ENCODE measurements at regions not wholly inside any gene's neighbourhood (a gene's known extent, or its start where the extent isn't known, plus 50 kb on each side); places are given as distances from the start of the nearest gene placed in this dataset.
A peak's percentile ranks its signal among the peaks of the same experiment; 100 is the strongest.
"Not testable (repeated sequence)": the region's sequence is repeated elsewhere in the genome, so short reads cannot be mapped to it uniquely, and the experiment has no call there.

DNA sequence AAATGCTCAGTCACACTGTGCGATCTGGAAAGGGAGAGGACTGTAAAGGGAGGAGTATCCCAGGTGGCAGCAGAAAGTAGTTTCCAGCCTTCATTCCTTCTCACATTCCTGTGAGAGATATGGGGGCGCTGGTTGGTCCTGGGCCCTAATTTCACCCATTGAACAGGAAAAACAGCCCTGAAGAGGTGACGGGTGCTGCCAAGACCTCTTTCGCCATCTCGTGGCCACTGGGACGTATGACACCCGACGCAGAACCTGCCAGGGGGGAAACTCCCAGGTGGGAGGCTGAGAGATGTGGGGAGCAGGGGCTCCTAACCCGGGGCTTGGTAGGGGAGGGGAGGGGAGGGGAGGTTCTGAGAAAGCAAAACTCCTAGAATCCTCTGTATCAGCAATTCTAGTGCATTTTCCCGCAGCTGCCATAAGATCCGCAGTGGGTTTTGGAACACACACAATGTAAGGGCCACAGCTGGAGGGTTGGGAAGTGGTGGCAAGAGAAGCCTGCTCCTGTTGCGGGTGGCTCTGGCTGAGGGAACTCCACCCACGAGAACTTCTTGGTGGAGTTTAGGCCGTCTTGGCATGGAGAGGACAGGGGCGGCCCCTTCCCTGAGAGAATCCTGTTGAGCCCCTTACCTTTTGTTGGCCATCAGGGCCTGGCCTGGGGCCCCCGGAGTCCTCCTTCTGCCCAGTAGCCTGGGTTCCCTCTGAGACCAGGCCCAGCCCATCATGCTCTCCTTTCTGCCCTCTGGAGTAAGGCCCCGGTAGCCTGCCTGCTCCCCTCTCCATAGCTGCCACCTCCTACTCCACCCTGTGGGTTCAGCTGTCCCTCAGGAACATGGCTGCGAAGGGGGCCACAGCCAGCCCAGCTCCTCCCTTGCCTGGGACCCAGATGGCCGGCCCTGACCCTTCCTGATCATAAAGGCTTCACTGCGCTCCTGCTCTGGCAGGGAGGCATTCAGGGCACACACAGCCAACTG lies 134.1 kb downstream of the OR13H1 start:
- H3K4me1 ChIP-seq (ENCODE audit: control insufficient read depth in 1 of 2, insufficient read depth in 2 of 2, low read depth in 1 of 2, low read length in 1 of 2) = no peaks in the 10 kb centered on the region; a peak in 1 of 4 replicates
- no peak overlapping the region for H2AFZ ChIP-seq (ENCODE audit: low read depth)
- no peak overlapping the region for H3K4me2 ChIP-seq
- CTCF ChIA-PET = interaction anchor here (0.7 to 2.2 kb wide), 11 partner anchors 25 to 713 kb away, joined by 3 to 21 read pairs (median 4); no protein-coding TSS in a partner anchor
- H3K27ac ChIP-seq (ENCODE audit: low read depth in 2 of 2, low read length in 1 of 2) = no peak overlapping the region
- H3K36me3 ChIP-seq (replicated peaks in 1 of 2; ENCODE audit: control insufficient read depth in 1 of 2, insufficient read depth in 2 of 2, low read length in 1 of 2) = no peaks in the 10 kb centered on the region
- TF ChIP-seq SMC3 (IDR thresholded peaks at IDR 0.05; ENCODE audit: low read depth, low read length) = peak; percentile 67
- no peak for TF ChIP-seq NFIC (IDR thresholded peaks at IDR 0.05; ENCODE audit: borderline replicate concordance)
- TF ChIP-seq, protein P1, sequence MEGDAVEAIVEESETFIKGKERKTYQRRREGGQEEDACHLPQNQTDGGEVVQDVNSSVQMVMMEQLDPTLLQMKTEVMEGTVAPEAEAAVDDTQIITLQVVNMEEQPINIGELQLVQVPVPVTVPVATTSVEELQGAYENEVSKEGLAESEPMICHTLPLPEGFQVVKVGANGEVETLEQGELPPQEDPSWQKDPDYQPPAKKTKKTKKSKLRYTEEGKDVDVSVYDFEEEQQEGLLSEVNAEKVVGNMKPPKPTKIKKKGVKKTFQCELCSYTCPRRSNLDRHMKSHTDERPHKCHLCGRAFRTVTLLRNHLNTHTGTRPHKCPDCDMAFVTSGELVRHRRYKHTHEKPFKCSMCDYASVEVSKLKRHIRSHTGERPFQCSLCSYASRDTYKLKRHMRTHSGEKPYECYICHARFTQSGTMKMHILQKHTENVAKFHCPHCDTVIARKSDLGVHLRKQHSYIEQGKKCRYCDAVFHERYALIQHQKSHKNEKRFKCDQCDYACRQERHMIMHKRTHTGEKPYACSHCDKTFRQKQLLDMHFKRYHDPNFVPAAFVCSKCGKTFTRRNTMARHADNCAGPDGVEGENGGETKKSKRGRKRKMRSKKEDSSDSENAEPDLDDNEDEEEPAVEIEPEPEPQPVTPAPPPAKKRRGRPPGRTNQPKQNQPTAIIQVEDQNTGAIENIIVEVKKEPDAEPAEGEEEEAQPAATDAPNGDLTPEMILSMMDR (IDR thresholded peaks at IDR 0.05) = peak; percentile 78
- TF ChIP-seq RAD21 (IDR thresholded peaks at IDR 0.05; ENCODE audit: low read length) = peak; percentile 76
- no peak overlapping the region for H3K4me3 ChIP-seq (ENCODE audit: low read depth in 2 of 2, low read length in 1 of 2)
- POLR2A ChIA-PET = no interaction called here
- no peaks in the 10 kb centered on the region for H4K20me1 ChIP-seq (ENCODE audit: insufficient read depth)
- H3K27me3 ChIP-seq (ENCODE audit: insufficient read depth) = peaks cover 4% of the 10 kb centered on the region; the same call in 1 of the 2 replicates
- no peaks in the 10 kb centered on the region for H3K9me3 ChIP-seq
- H3K79me2 ChIP-seq (ENCODE audit: insufficient read depth) = no peaks in the 10 kb centered on the region
- WGBS (ENCODE audit: low lambda C conversion rate) = 22% methylated on average over 14 of the region's 20 CpGs
- H3K9me2 ChIP-seq = no peaks in the 10 kb centered on the region
- H3F3A ChIP-seq (replicated peaks; ENCODE audit: insufficient read depth) = peaks cover 4% of the 10 kb centered on the region
- peak; percentile 74 for DNase-seq
- H3K9ac ChIP-seq = no peak overlapping the region

DNA sequence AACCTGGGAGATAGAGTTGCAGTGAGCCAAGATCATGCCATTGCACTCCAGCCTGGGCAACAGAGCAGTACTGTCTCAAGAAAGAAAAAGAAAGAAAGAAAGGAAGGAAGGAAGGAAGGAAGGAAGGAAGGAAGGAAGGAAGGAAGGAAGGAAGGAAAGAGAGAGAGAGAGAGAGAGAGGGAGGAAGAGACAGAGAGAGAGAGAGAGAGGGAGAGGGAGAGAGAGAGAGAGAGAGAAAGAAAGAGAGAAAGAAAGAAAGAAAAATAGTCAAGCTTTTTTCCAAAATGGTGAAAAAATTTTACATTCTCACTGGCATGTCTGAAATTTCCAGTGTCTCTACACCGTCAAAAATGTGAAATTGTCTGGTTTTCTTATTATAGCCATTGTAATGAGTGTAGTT lies 138.9 kb downstream of the OR13H1 start:
- H2AFZ ChIP-seq (ENCODE audit: low read depth); H3K27ac ChIP-seq (ENCODE audit: low read depth in 2 of 2, low read length in 1 of 2); POLR2A ChIA-PET; H4K20me1 ChIP-seq (ENCODE audit: insufficient read depth); H3K9me2 ChIP-seq; H3K4me2 ChIP-seq; CTCF ChIA-PET; H3F3A ChIP-seq (replicated peaks; ENCODE audit: insufficient read depth); H3K4me3 ChIP-seq (ENCODE audit: low read depth in 2 of 2, low read length in 1 of 2); H3K79me2 ChIP-seq (ENCODE audit: insufficient read depth); H3K9me3 ChIP-seq; H3K4me1 ChIP-seq (ENCODE audit: control insufficient read depth in 1 of 2, insufficient read depth in 2 of 2, low read depth in 1 of 2, low read length in 1 of 2); DNase-seq; H3K36me3 ChIP-seq (replicated peaks in 1 of 2; ENCODE audit: control insufficient read depth in 1 of 2, insufficient read depth in 2 of 2, low read length in 1 of 2); H3K27me3 ChIP-seq (ENCODE audit: insufficient read depth); H3K9ac ChIP-seq: not testable (repeated sequence)
- WGBS (ENCODE audit: low lambda C conversion rate) = 23% methylated on average over 1 of the region's 1 CpG

DNA sequence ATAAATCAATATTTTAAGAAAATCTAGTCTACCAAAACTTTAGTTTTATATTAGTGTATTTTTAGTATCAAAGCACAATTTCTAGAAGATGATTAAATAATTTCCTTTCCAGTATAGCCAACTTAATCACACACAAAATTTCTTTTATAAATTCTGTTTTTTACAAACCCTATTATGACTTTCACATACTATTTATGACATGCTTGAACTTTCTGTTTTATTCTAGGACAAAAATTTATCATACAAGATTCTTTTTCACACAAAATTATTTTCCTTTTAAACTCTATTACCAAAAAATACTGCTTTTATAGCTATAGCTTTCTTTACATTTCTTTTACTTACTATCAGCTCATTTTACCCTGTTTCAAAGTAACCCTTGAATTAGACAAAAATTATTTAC lies 149.5 kb downstream of the OR13H1 start:
- Histone ChIP-seq H3K79me2 (ENCODE audit: insufficient read depth) (no peaks in the 10 kb centered on the region), H3K9me2 (no peaks in the 10 kb centered on the region), H3K36me3 (replicated peaks in 1 of 2; ENCODE audit: control insufficient read depth in 1 of 2, insufficient read depth in 2 of 2, low read length in 1 of 2) (no peaks in the 10 kb centered on the region), H4K20me1 (ENCODE audit: insufficient read depth) (no peaks in the 10 kb centered on the region), H3K9me3 (peaks cover 9% of the 10 kb centered on the region; the same call in 1 of the 2 replicates), H3K27ac (ENCODE audit: low read depth in 2 of 2, low read length in 1 of 2) (no peak overlapping the region), H3K4me3 (ENCODE audit: low read depth in 2 of 2, low read length in 1 of 2) (no peak overlapping the region), H3F3A (replicated peaks; ENCODE audit: insufficient read depth) (no peaks in the 10 kb centered on the region), H3K27me3 (ENCODE audit: insufficient read depth) (no peaks in the 10 kb centered on the region), H3K9ac (no peak overlapping the region), H3K4me1 (ENCODE audit: control insufficient read depth in 1 of 2, insufficient read depth in 2 of 2, low read depth in 1 of 2, low read length in 1 of 2) (no peaks in the 10 kb centered on the region), H2AFZ (ENCODE audit: low read depth) (no peak overlapping the region), H3K4me2 (no peak overlapping the region)
- ChIA-PET CTCF (no interaction called here), POLR2A (no interaction called here)
- no peak for DNase-seq
- TF ChIP-seq GATA2 (CRISPR knock-in tag; IDR thresholded peaks at IDR 0.05) = no peak
- TF ChIP-seq FOXM1 (IDR thresholded peaks at IDR 0.05; ENCODE audit: low read depth) = no peak
- TF ChIP-seq NRF1 (IDR thresholded peaks at IDR 0.05; ENCODE audit: low read depth, low read length) = no peak
- TF ChIP-seq, protein P2, sequence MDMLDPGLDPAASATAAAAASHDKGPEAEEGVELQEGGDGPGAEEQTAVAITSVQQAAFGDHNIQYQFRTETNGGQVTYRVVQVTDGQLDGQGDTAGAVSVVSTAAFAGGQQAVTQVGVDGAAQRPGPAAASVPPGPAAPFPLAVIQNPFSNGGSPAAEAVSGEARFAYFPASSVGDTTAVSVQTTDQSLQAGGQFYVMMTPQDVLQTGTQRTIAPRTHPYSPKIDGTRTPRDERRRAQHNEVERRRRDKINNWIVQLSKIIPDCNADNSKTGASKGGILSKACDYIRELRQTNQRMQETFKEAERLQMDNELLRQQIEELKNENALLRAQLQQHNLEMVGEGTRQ (IDR thresholded peaks at IDR 0.05; ENCODE audit: borderline replicate concordance, low read depth, low read length) = no peak
- TF ChIP-seq, protein P3, sequence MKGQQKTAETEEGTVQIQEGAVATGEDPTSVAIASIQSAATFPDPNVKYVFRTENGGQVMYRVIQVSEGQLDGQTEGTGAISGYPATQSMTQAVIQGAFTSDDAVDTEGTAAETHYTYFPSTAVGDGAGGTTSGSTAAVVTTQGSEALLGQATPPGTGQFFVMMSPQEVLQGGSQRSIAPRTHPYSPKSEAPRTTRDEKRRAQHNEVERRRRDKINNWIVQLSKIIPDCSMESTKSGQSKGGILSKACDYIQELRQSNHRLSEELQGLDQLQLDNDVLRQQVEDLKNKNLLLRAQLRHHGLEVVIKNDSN (IDR thresholded peaks at IDR 0.05; ENCODE audit: borderline replicate concordance, low read depth) = no peak
- no peak for TF ChIP-seq EZH2phosphoT487 (IDR thresholded peaks at IDR 0.05; ENCODE audit: borderline replicate concordance, low read depth)
- TF ChIP-seq SIN3A (IDR thresholded peaks at IDR 0.05; ENCODE audit: borderline replicate concordance, low read depth, low read length) = no peak
- TF ChIP-seq SMC3 (IDR thresholded peaks at IDR 0.05; ENCODE audit: low read depth, low read length) = no peak
- TF ChIP-seq MEF2A (IDR thresholded peaks at IDR 0.05; ENCODE audit: borderline replicate concordance, low read depth) = no peak
- TF ChIP-seq RAD21 (IDR thresholded peaks at IDR 0.05; ENCODE audit: low read length) = no peak
- TF ChIP-seq TEAD4 (IDR thresholded peaks at IDR 0.05; ENCODE audit: borderline replicate concordance, insufficient read depth) = no peak
- TF ChIP-seq CHD2 (IDR thresholded peaks at IDR 0.05; ENCODE audit: low read length, partially characterized antibody) = no peak
- no peak for TF ChIP-seq EP300 (IDR thresholded peaks at IDR 0.05; ENCODE audit: borderline replicate concordance in 1 of 2, low read depth in 1 of 2, low read length in 1 of 2)

Data from SK-N-SH (cell line).